ENCODE measurements at regions not wholly inside any gene's neighbourhood (a gene's known extent, or its start where the extent isn't known, plus 50 kb on each side); places are given as distances from the start of the nearest gene placed in this dataset.

DNA sequence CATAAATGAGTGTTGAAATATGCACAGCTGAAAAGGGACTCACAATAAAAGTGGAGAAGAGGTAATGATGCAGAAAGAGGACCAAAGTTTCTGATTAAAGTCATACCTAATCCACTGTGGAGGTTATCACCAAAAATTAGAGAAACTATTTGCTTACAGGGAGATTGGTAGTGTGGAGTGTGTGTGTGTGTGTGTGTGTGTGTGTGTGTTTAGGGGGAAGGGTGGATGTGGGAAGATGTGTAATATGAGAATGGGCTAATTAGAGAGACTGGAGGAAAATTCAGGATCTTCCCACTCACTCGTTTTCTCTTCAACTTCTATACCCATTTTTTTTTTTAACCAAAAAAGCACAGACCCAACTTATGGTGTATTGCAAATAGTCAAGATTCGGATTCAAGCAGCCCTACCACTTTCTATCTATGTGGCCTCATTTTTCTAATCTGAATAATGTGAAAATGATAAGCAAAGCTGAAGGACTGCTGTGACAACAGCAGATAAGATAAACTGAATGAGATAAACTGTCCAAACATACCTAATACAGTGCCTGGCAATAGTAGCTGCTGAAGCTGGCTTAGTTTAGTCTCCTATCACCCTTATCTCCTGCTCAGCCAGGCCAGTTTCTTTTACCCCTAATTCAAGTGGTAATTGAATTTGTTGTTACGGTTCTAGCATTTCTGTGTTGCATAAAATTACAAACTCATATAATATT is 501.1 kb downstream of the KDM4C start:
- intact Hi-C loops (cut with DNase I): no loop called here
- no peak overlapping the region for H3K4me3 ChIP-seq

DNA sequence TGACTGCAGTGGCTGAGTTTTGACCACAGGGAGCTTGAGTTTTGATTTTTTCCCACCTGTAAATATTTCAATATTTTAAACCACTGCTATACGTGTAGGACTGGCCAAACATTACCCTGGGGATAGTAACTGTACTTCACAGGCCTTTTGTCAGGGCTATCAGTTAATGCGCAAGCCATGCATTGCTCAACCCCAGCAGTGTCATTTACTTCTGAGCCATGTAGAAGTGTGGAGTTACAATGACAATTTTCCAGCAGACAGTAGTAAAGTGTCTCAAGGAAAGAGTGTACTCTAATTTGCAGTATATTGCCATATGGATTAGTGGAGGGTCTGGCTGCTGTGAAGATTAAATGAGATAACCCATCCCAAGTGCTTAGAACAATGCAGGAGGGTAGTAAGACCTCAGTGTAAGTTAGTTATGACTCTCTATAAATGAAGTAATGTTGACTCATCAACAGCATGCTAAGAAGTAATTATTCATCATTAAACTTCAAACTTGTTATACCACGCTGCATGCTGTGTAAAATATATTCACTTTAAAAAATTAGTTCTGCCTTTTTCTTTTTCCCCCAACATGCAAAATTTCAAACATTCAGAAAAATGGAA is 489.2 kb downstream of the KDM4C start:
- DNase-seq: no peak
- 87 to 93% (median 90%) methylated on average over 3 of the region's 3 CpGs for WGBS, 4 donors
- H3K4me1 ChIP-seq: no peaks in the 10 kb centered on the region
- no peaks in the 10 kb centered on the region for H3K27me3 ChIP-seq
- intact Hi-C loops (cut with DNase I): no loop called here
- H3K27ac ChIP-seq: no peak overlapping the region
- no peaks in the 10 kb centered on the region for H3K9me3 ChIP-seq
- ATAC-seq: no peak
- no peak overlapping the region for H3K4me3 ChIP-seq
- no peaks in the 10 kb centered on the region for H3K36me3 ChIP-seq
- TF ChIP-seq, protein P1, sequence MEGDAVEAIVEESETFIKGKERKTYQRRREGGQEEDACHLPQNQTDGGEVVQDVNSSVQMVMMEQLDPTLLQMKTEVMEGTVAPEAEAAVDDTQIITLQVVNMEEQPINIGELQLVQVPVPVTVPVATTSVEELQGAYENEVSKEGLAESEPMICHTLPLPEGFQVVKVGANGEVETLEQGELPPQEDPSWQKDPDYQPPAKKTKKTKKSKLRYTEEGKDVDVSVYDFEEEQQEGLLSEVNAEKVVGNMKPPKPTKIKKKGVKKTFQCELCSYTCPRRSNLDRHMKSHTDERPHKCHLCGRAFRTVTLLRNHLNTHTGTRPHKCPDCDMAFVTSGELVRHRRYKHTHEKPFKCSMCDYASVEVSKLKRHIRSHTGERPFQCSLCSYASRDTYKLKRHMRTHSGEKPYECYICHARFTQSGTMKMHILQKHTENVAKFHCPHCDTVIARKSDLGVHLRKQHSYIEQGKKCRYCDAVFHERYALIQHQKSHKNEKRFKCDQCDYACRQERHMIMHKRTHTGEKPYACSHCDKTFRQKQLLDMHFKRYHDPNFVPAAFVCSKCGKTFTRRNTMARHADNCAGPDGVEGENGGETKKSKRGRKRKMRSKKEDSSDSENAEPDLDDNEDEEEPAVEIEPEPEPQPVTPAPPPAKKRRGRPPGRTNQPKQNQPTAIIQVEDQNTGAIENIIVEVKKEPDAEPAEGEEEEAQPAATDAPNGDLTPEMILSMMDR (IDR thresholded peaks at IDR 0.05): no peak
- no peak for TF ChIP-seq POLR2A (IDR thresholded peaks at IDR 0.05)

More for the DNA sequence above, 501.1 kb downstream of the KDM4C start:
- Histone ChIP-seq H3K9me3 (no peaks in the 10 kb centered on the region), H3K27me3 (no peaks in the 10 kb centered on the region), H3K4me1 (no peaks in the 10 kb centered on the region), H3K27ac (no peak overlapping the region), H3K36me3 (no peaks in the 10 kb centered on the region)
- 40 to 41% (median 41%) methylated on average over 3 of the region's 3 CpGs for WGBS, 4 donors
- TF ChIP-seq, protein P1 (IDR thresholded peaks at IDR 0.05): no peak
- TF ChIP-seq POLR2A (IDR thresholded peaks at IDR 0.05): no peak
- no peak for DNase-seq
- no peak for ATAC-seq

DNA sequence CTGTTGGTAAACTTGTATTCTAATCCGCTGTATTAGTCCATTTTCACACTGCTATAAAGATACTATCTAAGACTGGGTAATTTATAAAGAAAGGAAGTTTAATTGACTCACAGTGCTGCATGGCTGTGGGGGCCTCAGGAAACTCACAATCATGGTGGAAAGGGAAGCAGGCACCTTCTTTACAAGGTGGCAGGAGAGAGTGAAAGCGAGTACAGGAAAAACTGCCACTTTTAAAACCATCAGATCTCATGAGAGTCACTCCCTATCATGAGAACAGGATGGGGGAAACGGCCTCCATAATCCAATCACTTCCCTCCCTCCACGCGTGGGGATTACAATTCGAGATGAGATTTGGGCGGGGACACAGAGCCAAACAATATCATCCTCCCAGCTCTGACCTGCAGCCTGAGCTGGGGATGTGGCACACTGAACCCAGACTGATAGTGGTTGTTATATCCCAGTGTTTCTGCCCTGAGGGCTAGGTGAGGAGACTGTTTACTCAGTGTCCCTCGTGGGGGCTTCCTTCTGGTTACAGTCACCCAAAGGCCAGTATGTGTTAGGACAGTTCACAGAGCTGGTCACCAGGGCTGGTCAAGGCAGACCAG is 488.3 kb downstream of the KDM4C start:
- H3K9me3 ChIP-seq: no peaks in the 10 kb centered on the region
- H3K4me1 ChIP-seq: no peaks in the 10 kb centered on the region
- no peak overlapping the region for H3K4me3 ChIP-seq
- TF ChIP-seq, protein P1 (IDR thresholded peaks at IDR 0.05): no peak
- TF ChIP-seq POLR2A (IDR thresholded peaks at IDR 0.05): no peak
- ATAC-seq: no peak
- H3K27ac ChIP-seq: no peak overlapping the region
- 67 to 81% (median 72%) methylated on average over 8 of the region's 8 CpGs for WGBS, 4 donors
- no peaks in the 10 kb centered on the region for H3K36me3 ChIP-seq
- no peak for DNase-seq
- H3K27me3 ChIP-seq: no peaks in the 10 kb centered on the region
- intact Hi-C loops (cut with DNase I): no loop called here

DNA sequence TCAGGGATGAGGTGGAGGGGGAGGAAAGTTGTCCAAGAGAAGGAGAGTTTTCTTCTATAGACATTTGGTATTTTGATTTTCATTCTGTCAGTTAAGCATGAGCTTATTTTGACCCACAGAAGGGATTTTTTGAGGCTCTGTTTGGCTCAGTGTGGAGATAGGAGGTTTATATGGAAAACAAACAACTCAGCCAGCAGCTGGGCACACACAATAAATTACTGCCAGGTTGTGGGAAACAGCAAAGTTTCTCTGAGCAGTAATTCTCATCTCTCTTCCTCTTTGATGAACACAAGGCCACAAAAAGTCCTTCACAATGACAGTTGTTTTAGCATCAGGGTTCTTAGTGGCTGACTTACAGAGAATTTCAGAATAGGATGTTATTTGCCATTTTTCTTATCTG is 486.1 kb downstream of the KDM4C start:
- TF ChIP-seq, protein P1 (IDR thresholded peaks at IDR 0.05): no peak
- TF ChIP-seq POLR2A (IDR thresholded peaks at IDR 0.05): no peak
- no peak for ATAC-seq
- H3K4me1 ChIP-seq: peaks cover 0 to 5% (median 0%) of the 10 kb centered on the region in 12 donors
- intact Hi-C loops (cut with DNase I): no loop called here
- no peak for DNase-seq
- no peaks in the 10 kb centered on the region for H3K36me3 ChIP-seq
- H3K4me3 ChIP-seq: no peak overlapping the region
- peaks cover 0 to 10% (median 0%) of the 10 kb centered on the region in 12 donors for H3K9me3 ChIP-seq
- H3K27ac ChIP-seq: no peak overlapping the region
- no peaks in the 10 kb centered on the region for H3K27me3 ChIP-seq

Data from heart left ventricle (tissue), 16 donors.